HL-60 (cell line): ENCODE measurements at regions not wholly inside any gene's neighbourhood (a gene's known extent, or its start where the extent isn't known, plus 50 kb on each side); places are given as distances from the start of the nearest gene placed in this dataset.
A peak's percentile ranks its signal among the peaks of the same experiment; 100 is the strongest.

Experiments
- DNase-seq, 2 experiments: peaks; one replicate each; pipeline ENCODE4 v3.0.0-alpha.2; 2010 to 2020; ENCODE audit warnings: low read depth in 1 of 2, low spot score in 1 of 2
- H3K27ac ChIP-seq: fragments of 250-450 bp; sonication (Bioruptor Pico); replicated peaks from 2 replicates; pipeline ENCODE4 v1.5.1; 2020; ENCODE audit warnings: mild to moderate bottlenecking, moderate library complexity
- H3K27me3 ChIP-seq: fragments of 250-450 bp; sonication (Bioruptor Pico); 2 replicates; pipeline ENCODE4 v1.5.1; 2021; ENCODE audit warnings: mild to moderate bottlenecking, moderate library complexity; ENCODE audit not compliant: insufficient read depth, poor library complexity, severe bottlenecking
- H3K4me3 ChIP-seq: replicated peaks from 2 replicates; pipeline ENCODE4 v1.5.1; 2011; ENCODE audit warnings: mild to moderate bottlenecking, control low read depth, low read length; ENCODE audit not compliant: insufficient read depth
- GABPA ChIP-seq: IDR thresholded peaks from 2 replicates; pipeline ENCODE4 v1.6.1; 2012; ENCODE audit warnings: low read depth
- POLR2AphosphoS5 ChIP-seq: IDR thresholded peaks from 2 replicates; pipeline ENCODE4 v1.6.1; 2012; ENCODE audit warnings: low read depth
- SPI1 ChIP-seq: IDR thresholded peaks from 2 replicates; pipeline ENCODE4 v1.6.1; 2012; ENCODE audit warnings: low read depth, mild to moderate bottlenecking, borderline replicate concordance
- TF ChIP-seq, protein P1 (sequence below): IDR thresholded peaks from one replicate; pipeline ENCODE4 v1.5.1; 2011; ENCODE audit warnings: low read length, control low read depth, inconsistent platforms; ENCODE audit not compliant: insufficient read depth
- TF ChIP-seq, protein P2 (sequence below): IDR thresholded peaks from 2 replicates; pipeline ENCODE4 v1.6.1; 2012; ENCODE audit warnings: low read depth; ENCODE audit not compliant: insufficient replicate concordance

GRCh38 chr4:151967074-151967473 lies 206.3 kb upstream of the GATB start:
- DNase-seq, result no peak
- H3K27me3 ChIP-seq, result no peaks in the 10 kb centered on the region
- H3K27ac ChIP-seq, result no peak overlapping the region
- no peak overlapping the region for H3K4me3 ChIP-seq
- no peak for TF ChIP-seq GABPA

GRCh38 chr4:151962138-151962823 lies 201.5 kb upstream of the GATB start:
- TF ChIP-seq, protein P1, sequence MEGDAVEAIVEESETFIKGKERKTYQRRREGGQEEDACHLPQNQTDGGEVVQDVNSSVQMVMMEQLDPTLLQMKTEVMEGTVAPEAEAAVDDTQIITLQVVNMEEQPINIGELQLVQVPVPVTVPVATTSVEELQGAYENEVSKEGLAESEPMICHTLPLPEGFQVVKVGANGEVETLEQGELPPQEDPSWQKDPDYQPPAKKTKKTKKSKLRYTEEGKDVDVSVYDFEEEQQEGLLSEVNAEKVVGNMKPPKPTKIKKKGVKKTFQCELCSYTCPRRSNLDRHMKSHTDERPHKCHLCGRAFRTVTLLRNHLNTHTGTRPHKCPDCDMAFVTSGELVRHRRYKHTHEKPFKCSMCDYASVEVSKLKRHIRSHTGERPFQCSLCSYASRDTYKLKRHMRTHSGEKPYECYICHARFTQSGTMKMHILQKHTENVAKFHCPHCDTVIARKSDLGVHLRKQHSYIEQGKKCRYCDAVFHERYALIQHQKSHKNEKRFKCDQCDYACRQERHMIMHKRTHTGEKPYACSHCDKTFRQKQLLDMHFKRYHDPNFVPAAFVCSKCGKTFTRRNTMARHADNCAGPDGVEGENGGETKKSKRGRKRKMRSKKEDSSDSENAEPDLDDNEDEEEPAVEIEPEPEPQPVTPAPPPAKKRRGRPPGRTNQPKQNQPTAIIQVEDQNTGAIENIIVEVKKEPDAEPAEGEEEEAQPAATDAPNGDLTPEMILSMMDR, result no peak
- TF ChIP-seq SPI1, result peak; percentile 88
- peak in 1 of 2 experiments; percentile 7 for DNase-seq
- Histone ChIP-seq H3K27ac (no peak overlapping the region), H3K4me3 (no peak overlapping the region), H3K27me3 (no peaks in the 10 kb centered on the region)

GRCh38 chr4:151961456-151961855 lies 200.6 kb upstream of the GATB start:
- TF ChIP-seq, protein P1, result no peak
- TF ChIP-seq POLR2AphosphoS5, result no peak
- TF ChIP-seq, protein P2, sequence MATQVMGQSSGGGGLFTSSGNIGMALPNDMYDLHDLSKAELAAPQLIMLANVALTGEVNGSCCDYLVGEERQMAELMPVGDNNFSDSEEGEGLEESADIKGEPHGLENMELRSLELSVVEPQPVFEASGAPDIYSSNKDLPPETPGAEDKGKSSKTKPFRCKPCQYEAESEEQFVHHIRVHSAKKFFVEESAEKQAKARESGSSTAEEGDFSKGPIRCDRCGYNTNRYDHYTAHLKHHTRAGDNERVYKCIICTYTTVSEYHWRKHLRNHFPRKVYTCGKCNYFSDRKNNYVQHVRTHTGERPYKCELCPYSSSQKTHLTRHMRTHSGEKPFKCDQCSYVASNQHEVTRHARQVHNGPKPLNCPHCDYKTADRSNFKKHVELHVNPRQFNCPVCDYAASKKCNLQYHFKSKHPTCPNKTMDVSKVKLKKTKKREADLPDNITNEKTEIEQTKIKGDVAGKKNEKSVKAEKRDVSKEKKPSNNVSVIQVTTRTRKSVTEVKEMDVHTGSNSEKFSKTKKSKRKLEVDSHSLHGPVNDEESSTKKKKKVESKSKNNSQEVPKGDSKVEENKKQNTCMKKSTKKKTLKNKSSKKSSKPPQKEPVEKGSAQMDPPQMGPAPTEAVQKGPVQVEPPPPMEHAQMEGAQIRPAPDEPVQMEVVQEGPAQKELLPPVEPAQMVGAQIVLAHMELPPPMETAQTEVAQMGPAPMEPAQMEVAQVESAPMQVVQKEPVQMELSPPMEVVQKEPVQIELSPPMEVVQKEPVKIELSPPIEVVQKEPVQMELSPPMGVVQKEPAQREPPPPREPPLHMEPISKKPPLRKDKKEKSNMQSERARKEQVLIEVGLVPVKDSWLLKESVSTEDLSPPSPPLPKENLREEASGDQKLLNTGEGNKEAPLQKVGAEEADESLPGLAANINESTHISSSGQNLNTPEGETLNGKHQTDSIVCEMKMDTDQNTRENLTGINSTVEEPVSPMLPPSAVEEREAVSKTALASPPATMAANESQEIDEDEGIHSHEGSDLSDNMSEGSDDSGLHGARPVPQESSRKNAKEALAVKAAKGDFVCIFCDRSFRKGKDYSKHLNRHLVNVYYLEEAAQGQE, result no peak
- no peak for TF ChIP-seq GABPA
- no peak for TF ChIP-seq SPI1
- DNase-seq, result no peak
- no peak overlapping the region for H3K27ac ChIP-seq
- H3K27me3 ChIP-seq, result no peaks in the 10 kb centered on the region
- no peak overlapping the region for H3K4me3 ChIP-seq

GRCh38 chr4:151960449-151961230 lies 199.8 kb upstream of the GATB start:
- Histone ChIP-seq H3K27ac (no peak overlapping the region), H3K4me3 (no peak overlapping the region), H3K27me3 (no peaks in the 10 kb centered on the region)
- DNase-seq, result no peak
- TF ChIP-seq GABPA, result no peak
- TF ChIP-seq, protein P1, result no peak
- no peak for TF ChIP-seq POLR2AphosphoS5
- TF ChIP-seq, protein P2, result no peak
- no peak for TF ChIP-seq SPI1
